Naive B cell (primary cell): ENCODE measurements at regions not wholly inside any gene's neighbourhood (a gene's known extent, or its start where the extent isn't known, plus 50 kb on each side); places are given as distances from the start of the nearest gene placed in this dataset.

Experiments
- ATAC-seq, 2 donors: fragments of 150-1000 bp; cut with Tn5 transposase; 2 replicates each; pipeline ENCODE4 v1.10.0; 2021; ENCODE audit warnings: low read depth in 2 of 2, mild to moderate bottlenecking in 2 of 2, moderate library complexity in 2 of 2
- DNase-seq: peaks from one replicate; pipeline ENCODE4 v3.0.0; 2022
- H3K27ac Mint-ChIP-seq, 6 donors: one replicate each; pipeline ENCODE4 v1.8.0; 2020 to 2022; ENCODE audit warnings: mild to moderate bottlenecking in 6 of 6, mixed read lengths in 6 of 6, moderate library complexity in 5 of 6, inconsistent platforms in 2 of 6
- H3K27me3 Mint-ChIP-seq, 3 donors: one replicate each; pipeline ENCODE4 v1.8.0; 2021 to 2022; ENCODE audit warnings: mixed read lengths in 3 of 3, mild to moderate bottlenecking in 1 of 3
- H3K36me3 Mint-ChIP-seq, 2 donors: one replicate each; pipeline ENCODE4 v1.8.0; 2020 to 2022; ENCODE audit warnings: mixed read lengths in 2 of 2, inconsistent platforms in 1 of 2, mild to moderate bottlenecking in 1 of 2
- H3K4me1 Mint-ChIP-seq, 3 donors: one replicate each; pipeline ENCODE4 v1.8.0; 2020 to 2022; ENCODE audit warnings: mixed read lengths in 3 of 3, inconsistent platforms in 1 of 3, mild to moderate bottlenecking in 1 of 3, moderate library complexity in 1 of 3
- H3K4me3 Mint-ChIP-seq, 8 donors: one replicate each; pipeline ENCODE4 v1.8.0; 2020 to 2022; ENCODE audit warnings: mild to moderate bottlenecking in 8 of 8, mixed read lengths in 8 of 8, moderate library complexity in 8 of 8, inconsistent platforms in 2 of 8
- H3K9me3 Mint-ChIP-seq, 7 donors: one replicate each; pipeline ENCODE4 v1.8.0; 2020 to 2022; ENCODE audit warnings: mixed read lengths in 7 of 7, mild to moderate bottlenecking in 5 of 7, inconsistent platforms in 2 of 7, moderate library complexity in 1 of 7

- Mint-ChIP-seq H3K4me1 (peaks cover 25 to 38% (median 32%) of the 10 kb centered on the region in 3 donors), H3K27ac (no peak overlapping the region), H3K36me3 (peaks cover 0 to 15% of the 10 kb centered on the region in 2 donors), H3K9me3 (peaks cover 0 to 11% (median 7%) of the 10 kb centered on the region in 7 donors), H3K27me3 (no peaks in the 10 kb centered on the region), H3K4me3 (no peak overlapping the region)
- DNase-seq = no peak
- ATAC-seq = peak in 1 of 2 donors; percentile 21
These were observed 102.0 kb upstream of the ZNF827 start for GRCh38 chr4:146040623-146041022.

- Mint-ChIP-seq H3K36me3 (no peaks in the 10 kb centered on the region), H3K4me3 (peak overlapping the region in 1 of 8 donors; percentile 20), H3K9me3 (peaks cover 0 to 3% (median 0%) of the 10 kb centered on the region in 7 donors)
These were observed 94.5 kb upstream of the ZNF827 start for GRCh38 chr4:146033149-146033548.

GRCh38 chr4:146032234-146032860 lies 93.7 kb upstream of the ZNF827 start:
- peak overlapping the region in 3 of 8 donors; percentile 15 to 61 (median 39) for H3K4me3 Mint-ChIP-seq
- no peaks in the 10 kb centered on the region for H3K36me3 Mint-ChIP-seq
- peaks cover 0 to 3% (median 0%) of the 10 kb centered on the region in 7 donors for H3K9me3 Mint-ChIP-seq
- no peaks in the 10 kb centered on the region for H3K27me3 Mint-ChIP-seq
- DNase-seq = no peak
- ATAC-seq = no peak
- H3K4me1 Mint-ChIP-seq = peaks cover 28 to 41% (median 38%) of the 10 kb centered on the region in 3 donors
- H3K27ac Mint-ChIP-seq = peak overlapping the region in 5 of 6 donors; percentile 27 to 88 (median 59)

More at GRCh38 chr4:146033149-146033548, 94.5 kb upstream of the ZNF827 start:
- Mint-ChIP-seq H3K4me1 (peaks cover 28 to 39% (median 38%) of the 10 kb centered on the region in 3 donors), H3K27me3 (no peaks in the 10 kb centered on the region), H3K27ac (peak overlapping the region in 2 of 6 donors; percentile 33 to 39)
- ATAC-seq (no peak), DNase-seq (no peak)

DNA sequence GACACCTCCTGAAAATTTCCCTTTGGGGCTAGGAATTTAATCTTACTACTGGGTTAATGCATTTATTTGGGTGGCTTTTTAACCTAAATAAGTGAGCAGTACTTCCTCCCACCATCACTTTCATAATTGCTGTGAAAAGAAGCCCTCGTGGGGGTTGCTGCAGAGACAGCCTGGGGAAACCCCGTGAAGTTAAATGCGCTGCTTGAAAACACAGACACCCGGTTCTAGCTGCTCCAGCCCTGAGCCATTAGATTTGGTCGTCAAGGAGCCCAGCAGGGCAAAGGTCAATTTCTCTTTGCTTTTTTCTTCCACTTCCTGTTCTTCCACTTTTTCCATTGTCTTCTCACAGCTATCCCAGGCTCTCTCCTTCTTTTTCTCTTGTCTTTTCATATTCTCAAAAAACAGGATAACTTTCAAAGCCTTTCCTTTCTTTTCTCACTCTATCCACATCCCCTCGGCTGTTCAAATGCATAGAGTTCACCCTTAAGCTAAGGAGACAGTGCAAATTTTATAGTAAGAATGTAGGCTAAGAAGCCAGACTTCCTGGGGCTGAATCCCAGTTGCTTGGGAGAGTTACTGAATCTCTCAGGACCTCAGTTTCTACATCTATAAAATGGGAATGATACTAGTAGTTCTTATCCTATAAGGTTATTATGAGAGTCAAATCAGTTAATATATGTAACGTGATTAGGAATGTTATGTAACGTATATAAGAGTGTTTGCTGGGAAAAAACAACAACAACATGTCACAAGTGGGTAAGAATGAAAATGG lies 91.5 kb upstream of the ZNF827 start:
- ATAC-seq (peak; percentile 99 to 100), DNase-seq (peak; percentile 74)
- Mint-ChIP-seq H3K27me3 (peaks cover 0 to 11% (median 5%) of the 10 kb centered on the region in 3 donors), H3K9me3 (peaks cover 0 to 3% (median 0%) of the 10 kb centered on the region in 7 donors), H3K4me1 (peaks cover 28 to 50% (median 38%) of the 10 kb centered on the region in 3 donors), H3K4me3 (peak overlapping the region; percentile 20 to 86 (median 64)), H3K27ac (peak overlapping the region; percentile 26 to 98 (median 79)), H3K36me3 (no peaks in the 10 kb centered on the region)

GRCh38 chr4:146029147-146029546 lies 90.5 kb upstream of the ZNF827 start:
- ATAC-seq = peak; percentile 30 to 31
- H3K9me3 Mint-ChIP-seq = peaks cover 0 to 3% (median 0%) of the 10 kb centered on the region in 7 donors
- peak overlapping the region; percentile 20 to 86 (median 61) for H3K4me3 Mint-ChIP-seq
- H3K36me3 Mint-ChIP-seq = no peaks in the 10 kb centered on the region
- no peak for DNase-seq
- H3K4me1 Mint-ChIP-seq = peaks cover 34 to 58% (median 44%) of the 10 kb centered on the region in 3 donors
- H3K27me3 Mint-ChIP-seq = peaks cover 0 to 11% (median 5%) of the 10 kb centered on the region in 3 donors
- H3K27ac Mint-ChIP-seq = peak overlapping the region; percentile 62 to 98 (median 88)

GRCh38 chr4:146027761-146028160 lies 89.1 kb upstream of the ZNF827 start:
- Mint-ChIP-seq H3K27me3 (peaks cover 0 to 11% (median 5%) of the 10 kb centered on the region in 3 donors), H3K4me1 (peaks cover 43 to 65% (median 49%) of the 10 kb centered on the region in 3 donors), H3K27ac (peak overlapping the region in 3 of 6 donors; percentile 6 to 78 (median 28)), H3K36me3 (no peaks in the 10 kb centered on the region), H3K4me3 (no peak overlapping the region), H3K9me3 (no peaks in the 10 kb centered on the region)
- no peak for DNase-seq
- no peak for ATAC-seq

GRCh38 chr4:146023334-146023967 lies 84.8 kb upstream of the ZNF827 start:
- peaks cover 0 to 5% (median 0%) of the 10 kb centered on the region in 7 donors for H3K9me3 Mint-ChIP-seq
- peak overlapping the region in 2 of 6 donors; percentile 53 to 71 for H3K27ac Mint-ChIP-seq
- peaks cover 0 to 11% of the 10 kb centered on the region in 2 donors for H3K36me3 Mint-ChIP-seq
- peak; percentile 78 to 83 for ATAC-seq
- DNase-seq = no peak
- peak overlapping the region in 4 of 8 donors; percentile 9 to 64 (median 46) for H3K4me3 Mint-ChIP-seq
- H3K4me1 Mint-ChIP-seq = peaks cover 17 to 35% (median 21%) of the 10 kb centered on the region in 3 donors
- H3K27me3 Mint-ChIP-seq = peaks cover 0 to 27% (median 13%) of the 10 kb centered on the region in 3 donors

- H3K4me3 Mint-ChIP-seq = no peak overlapping the region
- no peak for ATAC-seq
These were observed 83.9 kb upstream of the ZNF827 start for GRCh38 chr4:146022541-146022940.

DNA sequence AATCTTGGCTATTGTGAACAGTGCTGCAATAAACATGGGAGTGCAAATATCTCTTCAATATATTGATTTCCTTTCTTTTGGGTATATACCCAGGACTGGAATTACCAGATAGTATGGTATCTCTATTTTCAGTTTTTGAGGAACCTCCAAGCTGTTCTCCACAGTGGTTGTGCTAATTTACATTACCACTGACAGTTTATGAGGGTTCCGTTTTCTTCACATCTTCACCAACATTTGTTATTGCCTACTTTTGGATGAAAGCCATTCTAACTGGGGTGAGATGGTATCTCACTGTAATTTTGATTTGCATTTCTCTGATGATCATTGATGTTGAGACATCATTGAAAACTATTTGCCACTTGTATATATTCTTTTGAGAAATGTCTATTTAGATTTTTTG lies 79.6 kb upstream of the ZNF827 start:
- H3K9me3 Mint-ChIP-seq = peaks cover 0 to 5% (median 0%) of the 10 kb centered on the region in 7 donors
- peaks cover 0 to 11% of the 10 kb centered on the region in 2 donors for H3K36me3 Mint-ChIP-seq
- H3K4me3 Mint-ChIP-seq = no peak overlapping the region
- no peak overlapping the region for H3K27ac Mint-ChIP-seq
- H3K27me3 Mint-ChIP-seq = peaks cover 5 to 16% (median 8%) of the 10 kb centered on the region in 3 donors
- no peak for ATAC-seq
- peaks cover 7 to 12% (median 10%) of the 10 kb centered on the region in 3 donors for H3K4me1 Mint-ChIP-seq
- DNase-seq = no peak

More at GRCh38 chr4:146022541-146022940, 83.9 kb upstream of the ZNF827 start:
- Mint-ChIP-seq H3K4me1 (peaks cover 17 to 30% (median 20%) of the 10 kb centered on the region in 3 donors), H3K27me3 (peaks cover 0 to 27% (median 13%) of the 10 kb centered on the region in 3 donors), H3K9me3 (peaks cover 0 to 5% (median 0%) of the 10 kb centered on the region in 7 donors), H3K36me3 (peaks cover 0 to 11% of the 10 kb centered on the region in 2 donors), H3K27ac (no peak overlapping the region)
- DNase-seq = no peak

DNA sequence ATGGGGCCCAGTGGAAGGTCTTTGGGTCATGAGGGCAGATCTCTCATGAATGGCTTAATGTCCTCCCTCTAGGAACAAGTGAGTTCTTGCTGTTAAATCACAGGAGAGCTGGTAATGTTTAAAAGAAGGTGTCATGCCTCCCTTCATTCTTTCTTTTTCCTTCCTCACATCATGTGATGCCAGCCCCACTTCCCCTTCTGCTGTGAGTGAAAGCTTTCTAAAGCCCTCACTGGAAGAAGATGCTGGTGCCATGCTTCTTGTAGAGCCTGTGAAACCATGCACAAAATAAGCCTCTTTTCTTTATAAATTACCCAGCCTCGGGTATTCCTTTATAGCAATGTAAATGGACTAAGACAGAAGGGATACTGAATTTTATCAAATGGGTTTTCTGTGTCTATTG lies 66.1 kb upstream of the ZNF827 start:
- Mint-ChIP-seq H3K27me3 (peaks cover 4 to 29% (median 6%) of the 10 kb centered on the region in 3 donors), H3K4me1 (peaks cover 4 to 27% (median 5%) of the 10 kb centered on the region in 3 donors), H3K36me3 (peaks cover 6 to 25% of the 10 kb centered on the region in 2 donors), H3K4me3 (no peak overlapping the region), H3K27ac (no peak overlapping the region), H3K9me3 (peaks cover 0 to 17% (median 11%) of the 10 kb centered on the region in 7 donors)
- ATAC-seq (peak in 1 of 2 donors; percentile 61), DNase-seq (peak; percentile 15)

DNA sequence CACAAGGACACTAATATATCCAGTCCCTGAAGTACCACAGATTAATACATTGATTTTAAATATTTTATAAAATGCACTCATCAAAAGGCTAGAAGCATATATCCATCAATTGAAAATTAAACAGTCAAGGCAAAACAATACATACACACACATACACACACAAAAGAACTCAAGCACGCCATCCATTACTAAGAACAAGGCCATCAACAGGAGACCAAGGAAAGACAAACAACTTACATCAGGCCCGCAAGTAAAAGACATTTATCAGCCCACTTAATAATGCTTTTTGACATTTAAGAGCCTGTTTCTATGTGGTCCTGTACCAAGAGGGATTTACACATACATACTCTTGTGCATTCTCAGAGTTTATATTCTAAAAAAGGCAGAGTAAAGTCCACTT lies 50.0 kb upstream of the ZNF827 start:
- Mint-ChIP-seq H3K4me1 (peaks cover 0 to 6% (median 6%) of the 10 kb centered on the region in 3 donors), H3K4me3 (no peak overlapping the region), H3K36me3 (no peaks in the 10 kb centered on the region), H3K27me3 (no peaks in the 10 kb centered on the region), H3K27ac (no peak overlapping the region), H3K9me3 (peaks cover 0 to 3% (median 0%) of the 10 kb centered on the region in 7 donors)
- ATAC-seq = no peak
- DNase-seq = no peak
